Memory B cell (primary cell): ENCODE measurements at regions not wholly inside any gene's neighbourhood (a gene's known extent, or its start where the extent isn't known, plus 50 kb on each side); places are given as distances from the start of the nearest gene placed in this dataset.
A peak's percentile ranks its signal among the peaks of the same experiment; 100 is the strongest.

Experiments
- ATAC-seq: fragments of 150-1000 bp; cut with Tn5 transposase; 2 replicates; pipeline ENCODE4 v1.10.0; 2021; ENCODE audit warnings: low read depth, mild to moderate bottlenecking, moderate library complexity
- DNase-seq, 2 donors: peaks; one replicate each; pipeline ENCODE4 v3.0.0; 2022; ENCODE audit warnings: low spot score in 2 of 2
- H3K27ac Mint-ChIP-seq: one replicate; pipeline ENCODE4 v1.8.0; 2022; ENCODE audit warnings: mild to moderate bottlenecking, moderate library complexity, mixed read lengths
- H3K27me3 Mint-ChIP-seq: one replicate; pipeline ENCODE4 v1.8.0; 2022; ENCODE audit warnings: mixed read lengths
- H3K36me3 Mint-ChIP-seq: one replicate; pipeline ENCODE4 v1.8.0; 2022; ENCODE audit warnings: mild to moderate bottlenecking, mixed read lengths
- H3K4me1 Mint-ChIP-seq: one replicate; pipeline ENCODE4 v1.8.0; 2022; ENCODE audit warnings: mixed read lengths
- H3K4me3 Mint-ChIP-seq: one replicate; pipeline ENCODE4 v1.8.0; 2022; ENCODE audit warnings: mild to moderate bottlenecking, moderate library complexity, mixed read lengths
- H3K9me3 Mint-ChIP-seq: one replicate; pipeline ENCODE4 v1.8.0; 2022; ENCODE audit warnings: mixed read lengths

DNA sequence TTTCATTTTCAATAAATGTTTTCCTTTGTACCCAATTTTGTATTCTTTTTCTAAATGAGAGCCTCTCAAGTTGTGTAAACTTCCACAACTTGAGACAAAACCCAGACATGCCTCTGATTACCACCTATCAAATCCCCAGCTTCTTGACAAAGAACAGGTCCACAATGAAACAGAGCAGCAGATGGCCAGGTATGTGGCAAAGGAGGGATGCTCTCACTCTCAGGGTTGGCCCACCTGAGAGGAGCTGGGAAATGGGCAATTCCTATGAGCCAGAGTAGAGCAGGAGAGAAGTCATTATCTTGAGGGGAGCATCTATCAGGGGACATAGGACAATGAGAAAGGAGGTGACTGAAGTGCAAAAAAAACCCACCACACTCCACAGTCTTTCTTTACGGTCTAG is 273.5 kb upstream of the FAM241A start:
- H3K27ac Mint-ChIP-seq, result no peak overlapping the region
- peaks cover 2% of the 10 kb centered on the region for H3K9me3 Mint-ChIP-seq
- H3K27me3 Mint-ChIP-seq, result peaks cover 2% of the 10 kb centered on the region
- H3K36me3 Mint-ChIP-seq, result no peaks in the 10 kb centered on the region
- H3K4me3 Mint-ChIP-seq, result no peak overlapping the region
- ATAC-seq (no peak), DNase-seq (no peak)
- H3K4me1 Mint-ChIP-seq, result no peaks in the 10 kb centered on the region

DNA sequence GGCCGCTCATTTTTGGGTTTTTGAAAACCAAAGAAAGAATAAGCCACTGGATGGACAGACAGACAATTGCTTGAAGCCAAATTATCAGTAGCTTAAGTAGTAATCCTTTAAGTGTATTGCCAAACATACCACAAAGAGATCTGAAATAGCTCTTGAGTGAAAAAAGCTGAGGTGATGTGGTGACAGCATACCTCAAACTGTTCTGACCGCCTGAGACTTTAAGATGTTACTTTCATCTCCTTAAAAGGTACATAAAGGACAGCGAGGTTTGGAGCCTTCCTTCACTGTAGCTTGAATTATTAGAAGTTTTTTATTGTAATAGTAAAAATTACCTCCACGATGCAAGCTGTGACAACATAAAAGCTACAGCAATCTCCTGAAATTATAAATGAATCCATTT is 271.5 kb upstream of the FAM241A start:
- Mint-ChIP-seq H3K4me1 (no peaks in the 10 kb centered on the region), H3K27me3 (peaks cover 3% of the 10 kb centered on the region), H3K4me3 (no peak overlapping the region), H3K9me3 (no peaks in the 10 kb centered on the region), H3K27ac (no peak overlapping the region), H3K36me3 (no peaks in the 10 kb centered on the region)
- no peak for DNase-seq
- ATAC-seq, result no peak

DNA sequence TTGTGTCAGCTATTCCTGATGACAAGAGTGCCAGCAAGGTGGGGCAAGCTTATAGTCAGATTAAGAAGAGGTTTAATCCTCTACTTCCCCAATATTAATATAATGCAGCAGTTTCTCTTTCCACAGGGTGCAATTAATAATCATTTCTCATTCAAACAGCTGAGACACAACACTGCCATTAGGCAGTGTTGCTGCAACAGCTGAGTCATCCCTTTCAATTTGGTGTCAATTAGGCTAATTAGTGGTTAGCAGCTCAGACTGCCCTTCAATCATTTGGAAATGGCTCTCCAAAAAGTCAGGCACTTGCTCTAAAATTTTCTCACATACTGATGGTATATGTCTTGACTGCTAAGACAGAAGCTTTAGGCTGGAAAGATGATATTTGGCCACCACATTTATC is 265.7 kb upstream of the FAM241A start:
- DNase-seq (no peak), ATAC-seq (no peak)
- Mint-ChIP-seq H3K4me3 (no peak overlapping the region), H3K36me3 (no peaks in the 10 kb centered on the region), H3K4me1 (no peaks in the 10 kb centered on the region), H3K27me3 (peaks cover 3% of the 10 kb centered on the region), H3K9me3 (no peaks in the 10 kb centered on the region), H3K27ac (no peak overlapping the region)

DNA sequence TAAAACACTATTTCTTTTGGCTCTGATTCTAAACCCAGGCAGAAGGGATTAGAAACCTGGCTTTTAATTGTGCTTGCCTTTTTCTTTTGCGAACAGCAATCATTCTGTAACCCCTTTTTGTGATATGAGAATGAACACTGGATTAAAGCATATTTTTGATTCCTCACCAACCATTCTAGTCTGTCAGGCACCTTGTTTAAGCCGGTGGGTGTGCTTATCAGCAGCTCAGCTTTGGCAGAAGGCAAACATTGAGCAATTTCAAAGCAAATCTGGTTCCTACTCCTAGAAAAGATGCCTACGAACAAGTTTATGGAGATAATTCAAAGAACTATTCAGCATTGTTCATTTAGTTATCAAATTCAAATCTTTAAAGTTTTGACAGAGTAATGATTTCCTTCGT is 265.1 kb upstream of the FAM241A start:
- H3K36me3 Mint-ChIP-seq, result no peaks in the 10 kb centered on the region
- peaks cover 4% of the 10 kb centered on the region for H3K27me3 Mint-ChIP-seq
- no peak overlapping the region for H3K4me3 Mint-ChIP-seq
- H3K27ac Mint-ChIP-seq, result no peak overlapping the region
- ATAC-seq (no peak), DNase-seq (no peak)
- no peaks in the 10 kb centered on the region for H3K4me1 Mint-ChIP-seq
- H3K9me3 Mint-ChIP-seq, result no peaks in the 10 kb centered on the region

DNA sequence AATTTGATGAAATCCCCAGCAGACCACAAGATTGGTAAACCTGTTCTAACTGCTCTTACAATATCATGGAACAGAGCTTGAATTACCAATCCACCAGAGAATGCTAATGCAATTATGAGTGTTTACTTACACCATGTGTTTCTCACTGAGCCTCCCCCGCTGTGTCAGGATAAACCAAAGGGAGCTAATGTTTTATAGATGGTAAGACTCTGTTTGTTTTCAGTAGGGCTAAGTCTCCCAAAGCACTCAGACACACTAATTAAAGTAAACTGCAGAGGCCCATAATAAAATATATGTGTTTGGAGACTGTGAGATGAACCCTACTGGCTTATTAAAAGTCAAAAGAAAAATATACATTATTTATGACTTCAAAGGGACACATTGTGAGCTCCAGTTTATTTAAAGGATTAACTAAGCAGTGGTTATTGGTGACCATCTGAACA is 261.7 kb upstream of the FAM241A start:
- ATAC-seq, result no peak
- no peak for DNase-seq
- Mint-ChIP-seq H3K36me3 (no peaks in the 10 kb centered on the region), H3K27ac (no peak overlapping the region), H3K4me1 (no peaks in the 10 kb centered on the region), H3K4me3 (no peak overlapping the region), H3K27me3 (peaks cover 1% of the 10 kb centered on the region), H3K9me3 (no peaks in the 10 kb centered on the region)

DNA sequence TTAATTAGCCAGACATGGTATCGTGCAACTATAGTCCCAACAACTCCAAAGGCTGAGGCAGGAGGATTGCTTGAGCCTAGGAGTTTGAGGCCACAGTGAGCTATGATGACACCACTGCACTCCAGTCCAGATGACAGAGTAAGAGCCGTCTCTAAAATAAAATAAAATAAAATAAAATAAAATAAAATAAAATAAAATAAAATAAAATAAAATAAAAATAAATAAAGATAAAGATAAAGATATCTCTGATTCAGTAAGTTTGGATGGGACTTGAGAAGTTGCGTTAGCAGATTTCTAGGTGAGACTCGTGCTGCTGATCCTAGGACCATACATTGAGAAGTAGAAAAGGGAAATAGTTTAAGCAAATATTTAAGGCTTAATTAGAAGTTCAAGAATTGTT is 254.8 kb upstream of the FAM241A start:
- H3K4me3 Mint-ChIP-seq, result no peak overlapping the region
- H3K27me3 Mint-ChIP-seq, result peaks cover 6% of the 10 kb centered on the region
- no peak for ATAC-seq
- H3K36me3 Mint-ChIP-seq, result no peaks in the 10 kb centered on the region
- no peaks in the 10 kb centered on the region for H3K4me1 Mint-ChIP-seq
- peaks cover 7% of the 10 kb centered on the region for H3K9me3 Mint-ChIP-seq
- H3K27ac Mint-ChIP-seq, result no peak overlapping the region
- DNase-seq, result no peak

DNA sequence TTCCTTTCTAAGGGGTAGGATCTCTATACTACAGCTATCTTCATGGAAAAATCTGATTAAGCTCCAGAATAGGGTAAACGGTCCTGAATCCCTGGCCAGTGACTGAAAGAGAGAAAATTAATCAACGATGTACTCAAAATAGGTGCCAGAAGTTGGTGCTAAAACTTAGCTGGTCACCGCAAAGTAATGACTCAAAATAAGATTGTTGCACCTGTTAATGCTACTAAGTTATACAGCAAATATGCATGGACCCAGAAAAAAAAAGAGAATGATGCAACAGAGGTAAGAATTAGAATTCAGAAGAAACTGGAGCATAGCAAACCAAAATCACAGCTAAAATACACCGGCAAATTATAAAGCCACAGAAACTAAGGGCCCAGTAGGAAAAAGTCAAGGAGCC is 239.7 kb upstream of the FAM241A start:
- Mint-ChIP-seq H3K27me3 (no peaks in the 10 kb centered on the region), H3K27ac (no peak overlapping the region), H3K4me1 (no peaks in the 10 kb centered on the region), H3K9me3 (no peaks in the 10 kb centered on the region), H3K36me3 (no peaks in the 10 kb centered on the region), H3K4me3 (no peak overlapping the region)
- ATAC-seq (no peak), DNase-seq (no peak)

DNA sequence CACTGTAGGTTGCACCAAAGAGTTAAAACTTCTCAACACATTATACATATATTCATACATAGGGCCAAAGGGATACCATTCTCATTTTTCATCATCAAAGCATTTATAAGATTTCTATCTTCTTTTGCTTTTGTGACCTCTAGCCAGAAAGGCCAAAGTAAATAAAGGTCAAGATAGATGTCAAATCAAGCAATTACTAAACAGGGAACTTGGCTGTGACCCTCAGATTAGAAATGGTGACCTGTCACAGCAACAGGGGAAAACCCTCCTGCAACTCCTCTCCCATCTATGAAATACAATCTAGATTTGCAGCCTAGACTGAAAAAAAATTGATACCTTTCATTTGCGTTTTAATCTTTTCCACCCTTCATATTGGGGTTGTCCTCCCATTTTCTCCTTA is 225.6 kb upstream of the FAM241A start:
- ATAC-seq (no peak), DNase-seq (no peak)
- Mint-ChIP-seq H3K27ac (no peak overlapping the region), H3K36me3 (no peaks in the 10 kb centered on the region), H3K4me3 (no peak overlapping the region), H3K27me3 (peaks cover 5% of the 10 kb centered on the region), H3K4me1 (no peaks in the 10 kb centered on the region), H3K9me3 (peaks cover 2% of the 10 kb centered on the region)

DNA sequence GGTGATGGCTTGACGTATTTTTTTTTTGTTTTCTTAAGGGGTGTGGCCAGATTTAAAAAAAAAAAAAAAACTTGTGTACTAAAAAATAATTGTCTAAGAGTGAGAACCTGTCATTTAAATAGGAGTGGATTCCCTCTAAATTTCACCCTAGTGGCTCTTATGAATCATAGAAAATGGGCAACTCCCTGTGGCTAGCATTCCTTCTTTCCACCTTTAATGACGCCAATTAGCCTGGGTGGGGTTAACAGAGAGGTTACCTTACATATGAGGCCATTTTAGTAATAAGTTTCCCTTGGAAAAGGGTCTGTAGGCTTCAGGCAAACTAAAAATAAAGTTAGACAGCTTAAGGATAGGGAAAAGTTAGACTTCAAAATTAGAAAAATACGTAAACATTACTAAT is 223.5 kb upstream of the FAM241A start:
- Mint-ChIP-seq H3K36me3 (no peaks in the 10 kb centered on the region), H3K4me1 (no peaks in the 10 kb centered on the region), H3K4me3 (no peak overlapping the region), H3K9me3 (no peaks in the 10 kb centered on the region), H3K27ac (no peak overlapping the region), H3K27me3 (peaks cover 3% of the 10 kb centered on the region)
- ATAC-seq (no peak), DNase-seq (no peak)

DNA sequence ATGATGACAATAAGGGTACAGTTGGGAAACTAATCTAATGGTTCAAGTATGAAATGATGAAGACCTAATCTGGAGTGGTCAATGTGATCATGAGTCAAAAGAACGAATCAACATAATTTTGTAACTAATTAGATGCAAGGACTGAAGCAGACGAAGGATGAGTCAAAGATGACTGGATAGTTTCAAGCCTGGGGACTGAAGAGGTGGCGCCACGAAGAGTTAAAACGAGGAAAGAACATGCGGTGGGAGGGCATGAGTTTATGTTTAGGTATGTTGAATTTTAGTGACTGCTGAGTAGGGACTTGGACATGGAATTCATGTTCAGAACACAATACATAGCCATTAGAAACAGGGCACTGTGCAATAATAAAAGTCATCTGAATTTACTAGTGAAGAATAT is 221.5 kb upstream of the FAM241A start:
- H3K36me3 Mint-ChIP-seq, result no peaks in the 10 kb centered on the region
- ATAC-seq, result no peak
- no peak for DNase-seq

DNA sequence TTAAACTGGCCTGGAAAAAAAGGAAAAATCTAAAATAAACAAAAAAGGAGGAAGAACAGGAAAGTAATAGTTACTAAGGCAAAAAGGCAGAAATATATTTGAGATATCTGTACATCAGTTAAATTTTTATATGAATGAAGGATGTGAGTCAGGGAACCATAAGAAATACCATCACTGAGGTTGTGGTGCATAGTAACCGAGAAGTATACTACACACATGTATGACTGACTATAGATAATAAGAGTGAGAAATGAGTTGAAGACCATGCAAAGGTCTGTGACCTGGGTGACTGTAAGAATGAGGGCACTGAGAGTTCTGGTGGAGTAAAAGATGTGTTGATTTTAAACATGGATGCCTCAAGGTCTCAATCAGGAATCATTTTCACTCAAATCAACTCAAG is 220.6 kb upstream of the FAM241A start:
- H3K4me3 Mint-ChIP-seq, result no peak overlapping the region
- H3K36me3 Mint-ChIP-seq, result no peaks in the 10 kb centered on the region
- no peak overlapping the region for H3K27ac Mint-ChIP-seq
- no peaks in the 10 kb centered on the region for H3K9me3 Mint-ChIP-seq
- H3K4me1 Mint-ChIP-seq, result peaks cover 4% of the 10 kb centered on the region
- no peaks in the 10 kb centered on the region for H3K27me3 Mint-ChIP-seq
- ATAC-seq (no peak), DNase-seq (no peak)

More for the DNA sequence above, 221.5 kb upstream of the FAM241A start:
- Mint-ChIP-seq H3K4me3 (no peak overlapping the region), H3K4me1 (peaks cover 2% of the 10 kb centered on the region), H3K27me3 (no peaks in the 10 kb centered on the region), H3K27ac (no peak overlapping the region), H3K9me3 (no peaks in the 10 kb centered on the region)

DNA sequence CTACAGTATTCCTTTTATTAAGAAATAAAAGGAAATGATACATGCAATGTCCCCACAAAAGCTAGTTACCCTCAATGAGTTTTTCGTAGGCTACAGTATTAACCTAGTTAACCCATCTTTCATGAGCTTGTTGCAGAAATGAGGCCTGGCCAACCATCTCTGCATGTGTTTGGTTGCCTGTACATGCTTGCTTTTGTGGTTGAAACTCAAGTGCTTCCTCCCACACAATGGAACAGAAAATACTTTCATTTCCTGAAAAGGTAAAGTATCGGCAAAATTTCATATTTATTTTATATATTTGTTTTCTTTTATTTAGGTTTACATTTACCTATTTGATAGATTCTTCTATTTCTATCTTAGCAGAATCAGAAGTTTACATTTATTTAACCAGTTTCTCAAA is 214.6 kb upstream of the FAM241A start:
- Mint-ChIP-seq H3K4me3 (no peak overlapping the region), H3K36me3 (no peaks in the 10 kb centered on the region), H3K9me3 (no peaks in the 10 kb centered on the region), H3K27me3 (no peaks in the 10 kb centered on the region), H3K27ac (no peak overlapping the region), H3K4me1 (peaks cover 13% of the 10 kb centered on the region)
- peak; percentile 99 for ATAC-seq
- peak in 1 of 2 donors; percentile 11 for DNase-seq

DNA sequence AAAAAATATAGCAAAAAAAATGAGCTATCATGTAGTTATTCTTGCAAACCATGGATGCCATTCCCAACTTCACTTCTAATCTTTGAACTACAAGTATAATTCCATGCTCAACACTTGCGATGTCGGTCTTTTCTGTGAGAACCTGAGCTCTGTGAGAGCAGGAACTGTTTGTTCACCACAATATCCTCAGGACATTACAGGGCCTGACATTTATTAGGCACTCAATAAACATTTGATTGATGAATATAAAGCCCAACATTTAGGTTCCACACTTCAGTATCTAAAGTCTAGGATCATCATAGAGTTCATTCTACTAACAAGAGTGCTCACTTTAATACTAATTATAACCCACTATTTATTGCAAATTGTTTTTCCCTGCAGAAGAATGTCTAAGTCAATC is 211.6 kb upstream of the FAM241A start:
- Mint-ChIP-seq H3K4me3 (no peak overlapping the region), H3K9me3 (no peaks in the 10 kb centered on the region), H3K4me1 (peaks cover 11% of the 10 kb centered on the region), H3K27ac (no peak overlapping the region), H3K36me3 (no peaks in the 10 kb centered on the region), H3K27me3 (no peaks in the 10 kb centered on the region)
- no peak for DNase-seq
- ATAC-seq, result no peak

DNA sequence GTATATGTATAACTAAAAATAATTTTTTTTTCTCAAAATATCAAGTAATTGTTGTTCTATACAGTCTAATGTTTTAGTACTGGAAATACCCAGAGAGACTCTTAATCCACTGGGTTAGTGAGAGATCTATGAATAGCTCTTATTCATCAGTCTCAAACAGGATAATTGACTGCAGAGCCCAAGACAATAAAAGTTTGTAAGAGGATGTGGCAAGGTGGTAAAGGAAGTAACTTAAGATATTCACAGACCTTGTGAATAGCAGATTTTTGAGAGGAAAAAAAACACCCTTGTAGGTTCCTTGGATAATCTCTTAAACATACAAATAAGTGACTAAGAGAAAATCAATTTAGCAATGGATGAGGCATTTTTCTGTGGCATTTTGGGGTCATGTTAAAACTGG is 210.9 kb upstream of the FAM241A start:
- H3K4me1 Mint-ChIP-seq, result peaks cover 11% of the 10 kb centered on the region
- H3K9me3 Mint-ChIP-seq, result no peaks in the 10 kb centered on the region
- no peak for DNase-seq
- no peak overlapping the region for H3K27ac Mint-ChIP-seq
- H3K27me3 Mint-ChIP-seq, result peaks cover 2% of the 10 kb centered on the region
- no peak for ATAC-seq
- H3K4me3 Mint-ChIP-seq, result no peak overlapping the region
- no peaks in the 10 kb centered on the region for H3K36me3 Mint-ChIP-seq

DNA sequence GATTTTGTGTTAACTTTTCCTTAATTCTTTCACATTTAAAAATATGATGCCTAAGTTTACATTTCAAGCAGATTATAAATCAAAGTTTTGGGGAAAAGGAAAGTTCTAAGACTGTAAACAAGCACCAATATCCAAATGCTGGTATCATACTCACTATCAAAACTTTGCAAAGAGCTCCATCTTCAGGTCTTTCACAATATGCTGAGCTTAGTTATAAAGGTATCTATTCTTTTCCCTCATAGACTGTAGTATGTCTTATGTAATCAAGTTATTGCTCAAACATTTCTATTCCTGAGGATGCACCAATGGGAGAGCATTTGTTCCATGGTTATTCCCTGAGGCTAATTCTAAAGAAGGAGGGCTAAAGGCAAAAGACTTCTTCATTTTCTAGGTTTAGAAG is 207.9 kb upstream of the FAM241A start:
- no peak overlapping the region for H3K27ac Mint-ChIP-seq
- DNase-seq, result peak in 1 of 2 donors; percentile 23
- H3K27me3 Mint-ChIP-seq, result peaks cover 2% of the 10 kb centered on the region
- peaks cover 4% of the 10 kb centered on the region for H3K4me1 Mint-ChIP-seq
- no peak overlapping the region for H3K4me3 Mint-ChIP-seq
- H3K36me3 Mint-ChIP-seq, result no peaks in the 10 kb centered on the region
- no peaks in the 10 kb centered on the region for H3K9me3 Mint-ChIP-seq
- ATAC-seq, result peak; percentile 65

DNA sequence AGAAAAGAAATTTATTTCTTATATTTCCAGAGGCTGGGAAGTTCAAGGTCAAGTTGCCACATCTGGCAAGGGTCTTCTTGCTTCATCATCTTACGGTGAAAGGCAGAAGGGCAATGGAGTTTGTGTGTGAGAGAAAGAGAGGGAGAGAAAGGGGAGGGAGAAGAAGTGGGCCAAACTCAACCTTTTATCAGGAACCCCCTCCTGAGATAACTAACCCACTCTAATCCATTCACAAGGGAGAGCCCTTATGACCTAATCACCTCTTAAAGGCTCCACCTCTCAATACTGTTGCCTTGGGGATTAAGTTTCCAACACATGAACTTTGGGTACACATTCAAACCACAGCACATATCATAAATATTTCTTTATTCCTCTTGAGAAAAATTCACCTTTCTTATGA is 203.3 kb upstream of the FAM241A start:
- H3K27me3 Mint-ChIP-seq, result peaks cover 2% of the 10 kb centered on the region
- no peak overlapping the region for H3K27ac Mint-ChIP-seq
- no peaks in the 10 kb centered on the region for H3K36me3 Mint-ChIP-seq
- no peaks in the 10 kb centered on the region for H3K4me1 Mint-ChIP-seq
- no peak for ATAC-seq
- no peak overlapping the region for H3K4me3 Mint-ChIP-seq
- no peaks in the 10 kb centered on the region for H3K9me3 Mint-ChIP-seq
- DNase-seq, result no peak
